Effector memory CD4-positive, alpha-beta T cell (primary cell): ENCODE measurements at regions not wholly inside any gene's neighbourhood (a gene's known extent, or its start where the extent isn't known, plus 50 kb on each side); places are given as distances from the start of the nearest gene placed in this dataset.
"Not testable (repeated sequence)": the region's sequence is repeated elsewhere in the genome, so short reads cannot be mapped to it uniquely, and the experiment has no call there.

Experiments
- DNase-seq, 3 donors: peaks; one replicate each; pipeline ENCODE4 v3.0.0-alpha.2; 2020
- H3K27ac ChIP-seq: 2 replicates; pipeline ENCODE4 v1.7.0; 2013; ENCODE audit warnings: mild to moderate bottlenecking, low read length, moderate library complexity; ENCODE audit not compliant: insufficient read depth, poor library complexity, severe bottlenecking
- H3K27me3 ChIP-seq: replicated peaks from 2 replicates; pipeline ENCODE4 v1.7.0; 2013; ENCODE audit warnings: mild to moderate bottlenecking, low read length; ENCODE audit not compliant: insufficient read depth, control insufficient read depth, poor library complexity, severe bottlenecking
- H3K36me3 ChIP-seq: 2 replicates; pipeline ENCODE4 v1.7.0; 2013; ENCODE audit warnings: mild to moderate bottlenecking, low read length, moderate library complexity; ENCODE audit not compliant: control insufficient read depth, insufficient read depth
- H3K4me1 ChIP-seq: 2 replicates; pipeline ENCODE4 v1.7.0; 2013; ENCODE audit warnings: low read length, mild to moderate bottlenecking; ENCODE audit not compliant: control insufficient read depth, insufficient read depth, poor library complexity, severe bottlenecking
- H3K4me3 ChIP-seq: 2 replicates; pipeline ENCODE4 v1.7.0; 2013; ENCODE audit warnings: low read length, low read depth, mild to moderate bottlenecking; ENCODE audit not compliant: insufficient read depth, poor library complexity, severe bottlenecking
- H3K9me3 ChIP-seq: 2 replicates; pipeline ENCODE4 v1.7.0; 2013; ENCODE audit warnings: mild to moderate bottlenecking, low read length, moderate library complexity; ENCODE audit not compliant: control insufficient read depth

DNA sequence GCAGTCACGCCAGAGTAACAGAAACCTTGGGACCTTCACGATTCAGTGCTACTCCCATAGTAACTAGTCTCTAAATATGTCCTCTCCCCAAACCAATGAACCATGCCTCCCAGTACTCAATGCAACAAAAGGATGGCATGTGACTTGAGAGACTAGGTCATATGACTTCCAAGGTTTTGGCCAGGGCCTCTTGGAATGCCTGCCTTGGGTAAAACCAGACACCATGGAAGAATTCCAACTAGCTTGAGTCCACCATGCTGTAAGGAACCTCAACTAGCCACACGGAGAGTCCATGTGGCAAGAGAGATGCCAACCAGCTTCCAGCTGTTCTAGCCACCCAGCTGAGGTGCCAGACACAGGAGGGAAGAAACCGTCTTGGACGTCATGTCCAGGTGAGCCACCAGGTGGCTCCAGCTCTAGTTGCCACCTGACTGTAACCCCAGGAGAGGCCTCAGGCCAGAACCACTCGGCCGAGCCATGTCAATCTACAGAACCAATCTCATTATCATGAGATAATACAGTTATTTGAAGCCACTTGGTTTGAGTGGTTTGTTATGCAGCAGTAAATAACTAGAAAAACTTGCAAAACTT lies 115.0 kb downstream of the SYF2 start:
- no peaks in the 10 kb centered on the region for H3K27me3 ChIP-seq

DNA sequence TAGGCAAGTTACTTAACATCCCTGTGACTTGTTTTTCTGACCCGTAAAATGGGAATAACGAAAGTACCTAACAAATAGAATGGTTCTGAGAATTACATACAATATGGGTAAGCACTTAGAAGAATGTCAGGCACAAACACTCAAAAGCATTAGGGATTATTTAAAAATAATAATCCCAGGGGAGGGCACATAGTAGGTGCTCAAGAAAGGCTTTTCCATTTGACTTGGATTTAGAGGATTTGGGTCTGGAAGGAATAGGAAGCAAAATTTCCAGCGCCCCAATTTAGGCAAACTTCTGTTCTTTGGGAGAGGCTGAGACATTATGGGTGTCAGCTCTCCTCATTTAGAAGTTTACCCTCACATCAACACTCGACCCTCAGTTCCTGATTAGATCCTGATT lies 115.5 kb downstream of the SYF2 start:
- Histone ChIP-seq H3K9me3 (no peaks in the 10 kb centered on the region), H3K27me3 (no peaks in the 10 kb centered on the region), H3K4me1 (peaks cover 6% of the 10 kb centered on the region), H3K27ac (no peak overlapping the region), H3K4me3 (no peak overlapping the region), H3K36me3 (no peaks in the 10 kb centered on the region)
- DNase-seq, result no peak

More for the DNA sequence above, 115.0 kb downstream of the SYF2 start:
- H3K36me3 ChIP-seq, result no peaks in the 10 kb centered on the region
- no peaks in the 10 kb centered on the region for H3K9me3 ChIP-seq
- peaks cover 6% of the 10 kb centered on the region for H3K4me1 ChIP-seq
- H3K27ac ChIP-seq, result no peak overlapping the region
- no peak overlapping the region for H3K4me3 ChIP-seq
- DNase-seq, result no peak

DNA sequence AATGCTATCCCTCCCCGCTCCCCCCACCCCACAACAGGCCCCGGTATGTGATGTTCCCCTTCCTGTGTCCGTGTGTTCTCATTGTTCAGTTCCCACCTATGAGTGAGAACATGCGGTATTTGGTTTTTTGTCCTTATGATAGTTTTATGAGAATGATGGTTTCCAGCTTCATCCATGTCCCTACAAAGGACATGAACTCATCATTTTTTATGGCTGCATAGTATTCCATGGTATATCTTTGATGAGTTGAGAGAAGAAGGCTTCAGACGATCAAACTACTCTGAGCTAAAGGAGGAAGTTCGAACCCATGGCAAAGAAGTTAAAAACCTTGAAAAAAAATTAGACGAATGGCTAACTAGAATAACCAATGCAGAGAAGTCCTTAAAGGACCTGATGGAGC lies 116.2 kb downstream of the SYF2 start:
- H3K27ac ChIP-seq, H3K36me3 ChIP-seq, H3K4me1 ChIP-seq, DNase-seq, H3K4me3 ChIP-seq, H3K9me3 ChIP-seq, H3K27me3 ChIP-seq: not testable (repeated sequence)

DNA sequence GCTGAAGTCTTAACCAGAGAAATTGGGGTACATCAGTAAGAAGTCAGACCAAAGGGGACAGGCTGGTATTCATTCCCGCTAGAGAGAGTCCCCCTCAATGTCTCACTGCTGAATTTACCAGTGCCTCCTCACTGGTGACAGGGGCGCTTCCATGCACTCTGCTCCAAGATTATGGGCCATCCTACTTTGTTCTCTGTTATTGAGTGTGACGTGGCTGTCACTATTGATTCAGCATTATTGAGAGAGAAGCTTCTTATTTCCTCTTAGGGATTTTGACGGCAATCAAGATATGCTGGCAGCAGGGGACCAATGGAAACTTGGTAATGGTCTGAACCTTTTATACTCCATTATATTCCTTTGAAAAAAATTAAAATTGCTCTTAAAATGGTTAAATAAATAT lies 118.6 kb downstream of the SYF2 start:
- Histone ChIP-seq H3K27ac (no peak overlapping the region), H3K4me1 (no peaks in the 10 kb centered on the region), H3K27me3 (no peaks in the 10 kb centered on the region), H3K4me3 (no peak overlapping the region), H3K9me3 (peaks cover 9% of the 10 kb centered on the region), H3K36me3 (no peaks in the 10 kb centered on the region)
- DNase-seq, result no peak

DNA sequence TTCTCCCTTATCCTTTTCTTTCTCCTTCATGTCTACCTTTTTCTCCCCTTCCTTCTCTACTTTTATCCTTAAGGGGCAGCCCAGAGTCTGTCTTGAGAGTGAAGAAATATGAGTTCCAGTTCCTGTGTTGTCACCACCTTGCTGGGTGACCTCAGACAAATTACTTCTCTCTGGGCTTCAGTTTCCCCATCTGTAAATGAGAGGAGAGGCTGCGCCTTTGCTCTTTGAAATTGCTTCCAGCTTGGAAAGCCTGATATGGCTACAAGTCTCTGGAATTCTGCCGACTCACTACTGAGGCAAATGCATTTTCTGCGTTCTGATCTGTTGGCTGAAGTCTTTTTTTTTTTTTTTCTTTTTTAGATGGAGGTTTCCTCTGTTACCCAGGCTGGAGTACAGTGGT lies 119.2 kb downstream of the SYF2 start:
- H3K36me3 ChIP-seq, result no peaks in the 10 kb centered on the region
- H3K27me3 ChIP-seq, result no peaks in the 10 kb centered on the region
- no peak for DNase-seq
- H3K9me3 ChIP-seq, result peaks cover 9% of the 10 kb centered on the region
- H3K4me1 ChIP-seq, result no peaks in the 10 kb centered on the region
- no peak overlapping the region for H3K27ac ChIP-seq
- H3K4me3 ChIP-seq, result no peak overlapping the region

DNA sequence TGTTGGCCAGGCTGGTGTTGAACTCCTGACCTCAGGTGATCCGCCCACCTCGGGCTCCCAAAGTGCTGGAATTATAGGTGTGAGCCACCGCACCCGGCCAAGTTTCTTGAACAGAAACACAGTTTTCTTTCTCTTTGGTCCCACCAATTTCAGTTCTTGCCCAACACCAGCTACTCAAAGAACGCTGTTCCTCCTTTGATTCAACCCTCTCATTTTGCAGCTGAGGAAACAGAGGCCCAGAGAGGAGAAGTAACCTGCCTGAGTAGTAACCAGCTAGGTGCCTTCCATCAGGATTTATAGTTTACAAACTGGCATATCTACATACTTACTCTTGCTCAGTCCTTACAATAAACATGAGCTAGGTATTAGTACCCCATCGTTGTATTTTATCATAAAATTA lies 119.9 kb downstream of the SYF2 start:
- Histone ChIP-seq H3K4me1 (no peaks in the 10 kb centered on the region), H3K27me3 (no peaks in the 10 kb centered on the region), H3K36me3 (no peaks in the 10 kb centered on the region), H3K27ac (no peak overlapping the region), H3K9me3 (peaks cover 9% of the 10 kb centered on the region), H3K4me3 (no peak overlapping the region)
- no peak for DNase-seq

DNA sequence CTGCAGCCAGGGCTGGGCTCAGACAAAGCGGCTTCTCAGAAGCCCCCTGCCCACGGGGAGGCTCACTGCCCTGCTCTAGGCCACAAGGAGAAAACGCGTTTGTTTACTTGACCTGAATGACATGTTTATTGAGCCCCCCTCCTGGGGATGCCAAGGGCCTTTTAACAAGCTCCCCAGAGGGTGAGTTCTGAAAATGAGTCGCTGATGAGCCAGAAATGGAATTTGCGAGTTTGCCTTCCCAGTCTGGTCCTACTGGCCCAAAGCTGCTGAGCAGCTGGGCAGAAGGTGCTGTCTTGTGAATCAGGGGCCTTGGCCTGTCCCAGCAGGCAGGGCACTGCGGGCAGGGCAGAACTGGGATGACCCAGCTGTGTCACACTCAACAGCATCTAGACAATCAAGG lies 120.6 kb downstream of the SYF2 start:
- Histone ChIP-seq H3K36me3 (no peaks in the 10 kb centered on the region), H3K27ac (no peak overlapping the region), H3K9me3 (peaks cover 9% of the 10 kb centered on the region), H3K4me3 (no peak overlapping the region), H3K27me3 (no peaks in the 10 kb centered on the region), H3K4me1 (no peaks in the 10 kb centered on the region)
- DNase-seq, result no peak

DNA sequence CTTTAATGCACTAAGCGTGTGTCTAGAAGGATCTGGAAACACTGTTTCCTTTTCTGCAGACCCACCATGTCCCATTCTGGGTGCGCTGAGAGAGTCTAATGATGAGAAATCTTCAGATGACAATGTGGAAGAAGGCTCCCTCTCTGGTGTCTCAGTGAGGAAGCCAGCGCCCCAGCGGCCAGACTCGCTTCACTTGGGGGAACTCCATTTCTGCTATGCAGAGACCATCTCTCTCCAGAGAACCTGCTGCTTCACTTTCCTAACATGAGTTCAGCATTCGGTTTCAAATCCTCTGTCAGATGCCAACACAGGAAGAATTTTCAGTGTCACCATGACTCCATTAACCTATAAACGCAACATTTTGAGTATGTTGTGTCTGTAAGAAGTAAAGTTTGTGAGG lies 121.8 kb downstream of the SYF2 start:
- H3K9me3 ChIP-seq, result peaks cover 9% of the 10 kb centered on the region
- DNase-seq, result no peak
- H3K4me1 ChIP-seq, result no peaks in the 10 kb centered on the region
- H3K27me3 ChIP-seq, result no peaks in the 10 kb centered on the region
- no peak overlapping the region for H3K4me3 ChIP-seq
- no peak overlapping the region for H3K27ac ChIP-seq
- H3K36me3 ChIP-seq, result no peaks in the 10 kb centered on the region

DNA sequence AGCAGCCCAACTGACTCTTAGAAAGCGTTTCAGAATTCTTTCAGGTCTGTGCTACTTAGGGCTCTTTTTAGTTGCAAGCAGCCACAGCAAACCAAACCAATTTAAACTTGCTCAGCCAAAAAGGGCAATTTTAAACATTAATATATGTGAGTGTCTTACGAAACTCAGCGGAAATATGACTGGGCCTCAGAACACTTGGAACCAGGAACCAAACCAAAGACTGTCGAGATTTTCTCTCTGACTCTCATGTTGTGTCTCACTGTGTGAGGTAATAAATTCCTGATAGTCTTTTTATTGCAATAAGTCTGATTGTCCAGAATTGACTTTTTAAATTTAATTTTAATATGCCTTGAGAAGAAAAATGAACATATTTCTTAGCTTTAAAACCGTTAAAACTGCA lies 122.3 kb downstream of the SYF2 start:
- no peak for DNase-seq

DNA sequence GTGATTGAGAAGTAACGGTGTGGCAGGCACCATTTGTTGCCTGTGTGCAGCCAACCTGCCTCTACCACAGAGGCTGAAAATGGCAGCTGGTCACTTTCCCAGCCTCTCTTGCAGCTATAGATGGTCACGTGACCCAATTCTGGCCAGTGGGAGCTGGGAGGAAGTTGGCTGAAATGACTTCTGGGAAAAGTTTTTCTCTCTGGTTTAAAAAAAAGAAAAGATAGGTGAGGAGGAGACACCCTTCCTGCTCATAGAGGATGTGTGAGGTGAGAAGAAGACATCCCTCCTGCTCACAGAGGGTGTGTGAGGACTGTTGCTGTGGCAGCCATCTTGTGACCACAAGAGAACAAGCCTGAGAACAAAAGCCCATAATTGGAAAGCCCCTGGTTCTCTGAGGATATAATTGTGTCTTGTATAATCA lies 122.8 kb downstream of the SYF2 start:
- H3K27ac ChIP-seq, result no peak overlapping the region
- no peaks in the 10 kb centered on the region for H3K36me3 ChIP-seq
- no peak overlapping the region for H3K4me3 ChIP-seq
- peaks cover 9% of the 10 kb centered on the region for H3K9me3 ChIP-seq
- DNase-seq, result peak in 2 of 3 donors; percentile 7 to 8
- H3K27me3 ChIP-seq, result no peaks in the 10 kb centered on the region
- no peaks in the 10 kb centered on the region for H3K4me1 ChIP-seq

More for the DNA sequence above, 122.3 kb downstream of the SYF2 start:
- Histone ChIP-seq H3K9me3 (peaks cover 9% of the 10 kb centered on the region), H3K36me3 (no peaks in the 10 kb centered on the region), H3K4me3 (no peak overlapping the region), H3K4me1 (no peaks in the 10 kb centered on the region), H3K27ac (no peak overlapping the region), H3K27me3 (no peaks in the 10 kb centered on the region)
